GM20431 (cell line): ENCODE measurements at regions not wholly inside any gene's neighbourhood (a gene's known extent, or its start where the extent isn't known, plus 50 kb on each side); places are given as distances from the start of the nearest gene placed in this dataset.
"Not testable (repeated sequence)": the region's sequence is repeated elsewhere in the genome, so short reads cannot be mapped to it uniquely, and the experiment has no call there.

Experiments used
- in situ Hi-C: fragments of 300-500 bp; cut with MseI, MboI; formaldehyde crosslinking; loops from one replicate; pipeline ENCODE4 v1.15.0; 2020; ENCODE audit warnings: low sequenced_read_pairs; ENCODE audit not compliant: unreplicated experiment

GRCh38 chr7:25069900-25070443 is 55.1 kb downstream of the CYCS start:
- in situ Hi-C loops = loop anchor here (10.0 kb wide), 2 partner anchors 85 to 255 kb away; partner anchors contain the start of gene OSBPL3

- in situ Hi-C loops = loop anchor here (10.0 kb wide), 2 partner anchors 84 to 254 kb away; partner anchors contain the start of gene OSBPL3
These were observed 56.4 kb downstream of the CYCS start for GRCh38 chr7:25068502-25069213.

- in situ Hi-C loops = loop anchor here (10.0 kb wide), 2 partner anchors 83 to 253 kb away; partner anchors contain the start of gene OSBPL3
These were observed 57.1 kb downstream of the CYCS start for GRCh38 chr7:25067726-25068501.

GRCh38 chr7:25066253-25066652 is 58.8 kb downstream of the CYCS start:
- in situ Hi-C loops = loop anchor here (10.0 kb wide), 2 partner anchors 81 to 251 kb away; partner anchors contain the start of gene OSBPL3

GRCh38 chr7:25062380-25062779 is 62.7 kb downstream of the CYCS start:
- in situ Hi-C loops = loop anchor here (10.0 kb wide), 2 partner anchors 78 to 248 kb away; partner anchors contain the start of gene OSBPL3

- in situ Hi-C loops = loop anchor here (10.0 kb wide), 2 partner anchors 76 to 246 kb away; partner anchors contain the start of gene OSBPL3
These were observed 64.5 kb downstream of the CYCS start for GRCh38 chr7:25060487-25061055.

GRCh38 chr7:25059576-25059975 is 65.5 kb downstream of the CYCS start:
- in situ Hi-C loops = no loop called here

- in situ Hi-C loops = no loop called here
These were observed 68.7 kb downstream of the CYCS start for GRCh38 chr7:25056368-25056767.

GRCh38 chr7:25055520-25056220 is 69.4 kb downstream of the CYCS start:
- in situ Hi-C loops = no loop called here

- in situ Hi-C loops = no loop called here
These were observed 70.1 kb downstream of the CYCS start for GRCh38 chr7:25054819-25055519.

GRCh38 chr7:25050223-25050622 is 70.2 kb upstream of the OSBPL3 start:
- in situ Hi-C loops = no loop called here

- in situ Hi-C loops = no loop called here
These were observed 68.5 kb upstream of the OSBPL3 start for GRCh38 chr7:25048444-25048834.

- in situ Hi-C loops = not testable (repeated sequence)
These were observed 67.8 kb upstream of the OSBPL3 start for GRCh38 chr7:25047571-25048443.

GRCh38 chr7:25037325-25037724 is 57.3 kb upstream of the OSBPL3 start:
- in situ Hi-C loops = no loop called here

- in situ Hi-C loops = no loop called here
These were observed 55.3 kb upstream of the OSBPL3 start for GRCh38 chr7:25035274-25035673.

- in situ Hi-C loops = no loop called here
These were observed 54.2 kb upstream of the OSBPL3 start for GRCh38 chr7:25034136-25034535.

- in situ Hi-C loops = no loop called here
These were observed 53.1 kb upstream of the OSBPL3 start for GRCh38 chr7:25032774-25033743.
